H54 (cell line): ENCODE measurements at regions not wholly inside any gene's neighbourhood (a gene's known extent, or its start where the extent isn't known, plus 50 kb on each side); places are given as distances from the start of the nearest gene placed in this dataset.
"Not testable (repeated sequence)": the region's sequence is repeated elsewhere in the genome, so short reads cannot be mapped to it uniquely, and the experiment has no call there.

ENCODE experiments used
- DNase-seq: peaks from one replicate; pipeline ENCODE4 v3.0.0; 2011; ENCODE audit warnings: low spot score, mixed read lengths; ENCODE audit not compliant: insufficient read length
- FAIRE-seq: peaks from 3 replicates; lab custom pipeline; 2011; peaks lifted over from hg19 to GRCh38; lab: Jason Lieb, UNC
- POLR2A ChIP-seq: IDR thresholded peaks from 2 replicates; pipeline ENCODE4 v1.6.1; 2011; ENCODE audit warnings: low read depth, mild to moderate bottlenecking, low read length

GRCh38 chr10:53476650-53477312 lies 704.2 kb upstream of the MBL2 start:
- DNase-seq (no peak), FAIRE-seq (no peak)
- no peak for TF ChIP-seq POLR2A

- TF ChIP-seq POLR2A = no peak
- no peak for FAIRE-seq
- DNase-seq = no peak
Observed at GRCh38 chr10:53469383-53469782, 696.8 kb upstream of the MBL2 start.

- no peak for DNase-seq
- FAIRE-seq = no peak
- TF ChIP-seq POLR2A = no peak
Observed at GRCh38 chr10:53463539-53463938, 691.0 kb upstream of the MBL2 start.

- DNase-seq (no peak), FAIRE-seq (no peak)
- no peak for TF ChIP-seq POLR2A
Observed at GRCh38 chr10:53458007-53458406, 685.4 kb upstream of the MBL2 start.

- no peak for TF ChIP-seq POLR2A
- no peak for DNase-seq
Observed at GRCh38 chr10:53453196-53453595, 680.6 kb upstream of the MBL2 start.

GRCh38 chr10:53447576-53447975 lies 675.0 kb upstream of the MBL2 start:
- DNase-seq (no peak), FAIRE-seq (no peak)
- TF ChIP-seq POLR2A = no peak

More at GRCh38 chr10:53453196-53453595, 680.6 kb upstream of the MBL2 start:
- FAIRE-seq = no peak

GRCh38 chr10:53441843-53442242 lies 669.3 kb upstream of the MBL2 start:
- FAIRE-seq (no peak), DNase-seq (no peak)
- no peak for TF ChIP-seq POLR2A

GRCh38 chr10:53440601-53441000 lies 668.0 kb upstream of the MBL2 start:
- DNase-seq (no peak), FAIRE-seq (no peak)
- no peak for TF ChIP-seq POLR2A

- not testable (repeated sequence) for FAIRE-seq, DNase-seq
Observed at GRCh38 chr10:53439075-53439474, 666.5 kb upstream of the MBL2 start.

- DNase-seq = no peak
- TF ChIP-seq POLR2A = no peak
- no peak for FAIRE-seq
Observed at GRCh38 chr10:53434413-53434812, 661.8 kb upstream of the MBL2 start.

GRCh38 chr10:53432035-53432434 lies 659.5 kb upstream of the MBL2 start:
- DNase-seq = no peak
- no peak for TF ChIP-seq POLR2A
- FAIRE-seq = no peak

- no peak for TF ChIP-seq POLR2A
- no peak for DNase-seq
- no peak for FAIRE-seq
Observed at GRCh38 chr10:53430974-53431373, 658.4 kb upstream of the MBL2 start.

- no peak for TF ChIP-seq POLR2A
- DNase-seq = no peak
- no peak for FAIRE-seq
Observed at GRCh38 chr10:53430127-53430891, 657.7 kb upstream of the MBL2 start.

- TF ChIP-seq POLR2A = no peak
- FAIRE-seq (no peak), DNase-seq (no peak)
Observed at GRCh38 chr10:53422223-53422888, 649.8 kb upstream of the MBL2 start.
